ENCODE measurements at regions not wholly inside any gene's neighbourhood (a gene's known extent, or its start where the extent isn't known, plus 50 kb on each side); places are given as distances from the start of the nearest gene placed in this dataset.

DNA sequence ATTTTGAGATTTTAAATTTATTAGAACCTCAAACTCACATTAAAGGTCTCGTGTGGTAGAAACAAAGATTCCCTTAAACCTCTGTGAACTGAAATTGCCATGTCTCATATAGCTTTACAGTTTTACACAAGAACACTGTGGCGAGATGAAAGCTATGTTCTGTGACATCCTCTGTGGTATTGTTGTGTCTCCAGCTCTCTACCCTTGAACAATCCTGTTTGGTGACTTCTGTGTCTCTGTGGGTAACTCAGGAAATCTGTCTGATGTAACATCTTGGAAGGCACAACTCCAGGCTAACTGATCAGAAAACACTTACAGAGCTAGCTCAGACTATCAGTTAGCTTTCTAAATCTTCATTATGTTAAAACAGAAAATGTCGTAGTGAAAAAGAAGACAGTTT is 318.8 kb upstream of the GBE1 start:
- DNase-seq = no peak

DNA sequence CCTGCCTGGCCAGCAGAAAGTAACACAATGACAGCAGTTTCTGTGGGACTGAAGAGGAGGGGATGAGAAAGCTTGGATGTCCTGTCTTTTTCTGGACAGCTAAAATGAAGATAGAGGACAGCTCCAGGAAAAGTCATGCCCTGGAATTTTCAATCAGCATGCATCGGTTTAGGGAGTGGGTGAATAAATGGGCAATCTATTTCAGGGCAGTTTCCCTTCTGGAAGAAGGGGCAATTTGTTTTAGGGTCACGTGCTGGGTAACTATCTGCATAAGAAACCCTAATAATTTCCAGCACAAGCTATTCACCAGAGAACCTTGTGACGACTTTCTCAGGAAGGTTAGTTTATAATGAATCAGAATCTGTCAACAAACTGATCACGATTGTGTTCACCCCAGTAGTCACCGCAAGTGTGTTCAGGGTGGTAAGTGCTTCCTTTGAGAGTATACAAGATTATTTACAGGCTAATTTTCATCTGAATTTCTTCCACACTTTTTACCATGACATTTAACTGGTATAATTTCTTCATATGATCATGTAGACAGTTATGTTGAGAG is 318.0 kb upstream of the GBE1 start:
- no peak for DNase-seq

DNA sequence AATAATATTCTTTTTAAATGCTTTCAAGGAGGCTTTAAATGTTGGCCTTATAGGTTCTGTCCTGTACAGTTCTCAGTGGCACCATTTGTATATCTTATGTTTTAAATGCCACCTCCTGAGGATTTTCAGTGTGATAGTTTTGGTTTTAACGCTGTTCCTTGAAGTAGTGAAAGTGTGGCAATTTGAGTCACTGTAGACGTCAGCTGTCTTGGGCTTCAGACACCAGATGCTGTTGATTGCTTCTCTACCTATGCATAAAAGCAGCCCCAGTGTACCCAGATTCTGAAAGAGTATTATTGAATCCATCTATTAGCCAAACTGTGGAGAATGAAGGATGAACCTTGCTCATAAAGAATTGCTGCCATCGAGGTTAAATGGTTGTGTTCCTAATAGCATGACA is 316.8 kb upstream of the GBE1 start:
- no peak for DNase-seq

DNA sequence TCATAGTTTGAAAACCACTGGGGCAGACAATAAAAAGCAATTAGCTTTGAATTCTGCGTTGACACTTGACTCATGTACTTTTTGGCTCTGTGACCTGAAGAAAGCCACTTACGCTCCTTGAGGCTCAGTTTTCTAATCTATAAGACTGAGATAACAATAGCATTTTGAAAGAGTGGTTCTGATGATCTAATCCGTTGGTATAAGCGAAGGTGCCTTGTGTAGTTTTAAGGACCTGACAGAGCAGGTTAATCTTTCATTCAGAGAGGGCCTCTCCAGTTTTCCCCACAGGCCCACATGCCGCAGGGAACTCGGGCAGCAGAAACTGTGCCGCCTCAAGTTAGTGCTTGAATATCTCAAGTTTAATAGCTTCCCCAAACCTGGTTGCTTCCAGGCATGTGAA is 306.0 kb upstream of the GBE1 start:
- DNase-seq = no peak

DNA sequence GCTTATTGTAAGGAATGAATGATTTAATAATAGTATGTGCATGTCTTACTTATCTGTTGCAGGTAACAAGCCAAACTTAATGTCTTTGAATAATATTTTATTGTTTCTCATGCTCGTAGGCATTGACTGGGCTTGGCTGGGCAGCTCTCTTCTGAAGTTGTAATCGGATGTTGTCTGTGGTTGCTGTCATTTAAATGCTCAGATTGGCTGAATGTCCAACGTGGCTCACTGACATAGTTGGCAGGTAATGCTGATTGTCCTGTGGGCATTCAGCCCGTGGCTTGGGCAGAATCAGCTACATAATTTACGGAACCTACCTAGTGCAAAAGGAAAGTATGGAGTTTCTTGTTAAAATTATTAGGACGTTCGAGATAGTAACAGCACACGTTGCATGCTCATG is 297.4 kb upstream of the GBE1 start:
- DNase-seq = no peak

DNA sequence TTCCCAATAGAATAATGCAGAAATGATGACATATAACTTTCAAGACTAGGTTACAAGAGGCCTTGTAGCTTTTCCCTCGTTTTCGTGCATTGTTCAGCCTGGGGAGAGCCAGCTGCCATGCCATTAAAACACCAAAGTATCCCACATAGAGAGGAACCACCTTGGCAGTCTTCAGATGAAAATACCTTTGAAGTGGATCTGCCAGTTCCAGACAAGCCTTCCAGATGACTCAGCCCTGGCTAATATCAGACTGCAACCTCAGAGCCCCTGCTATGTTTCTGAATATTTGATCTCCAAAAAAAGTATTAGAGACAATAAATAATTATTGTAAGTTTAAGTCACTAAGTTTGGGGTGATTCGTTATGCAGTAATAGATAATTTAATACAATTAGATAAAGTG is 294.3 kb upstream of the GBE1 start:
- no peak for DNase-seq

DNA sequence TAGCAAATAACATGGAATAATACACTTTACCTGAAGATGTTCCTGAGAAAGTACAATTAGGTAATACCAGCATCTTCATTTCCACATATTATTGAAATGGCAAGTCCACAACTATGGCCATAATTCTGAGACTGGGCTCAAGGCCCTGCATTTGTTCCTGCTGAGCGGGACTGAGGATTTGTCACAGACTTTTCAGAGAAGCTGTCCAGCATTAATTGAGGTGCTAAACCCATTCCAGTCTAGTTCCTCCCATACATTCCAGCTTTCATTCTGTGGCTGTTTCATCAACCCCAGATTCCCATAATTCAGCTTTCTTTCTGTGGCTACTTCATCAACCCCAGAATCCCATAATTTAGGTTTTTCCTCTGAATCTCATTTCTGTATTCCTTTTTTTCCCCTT is 293.4 kb upstream of the GBE1 start:
- DNase-seq = no peak

DNA sequence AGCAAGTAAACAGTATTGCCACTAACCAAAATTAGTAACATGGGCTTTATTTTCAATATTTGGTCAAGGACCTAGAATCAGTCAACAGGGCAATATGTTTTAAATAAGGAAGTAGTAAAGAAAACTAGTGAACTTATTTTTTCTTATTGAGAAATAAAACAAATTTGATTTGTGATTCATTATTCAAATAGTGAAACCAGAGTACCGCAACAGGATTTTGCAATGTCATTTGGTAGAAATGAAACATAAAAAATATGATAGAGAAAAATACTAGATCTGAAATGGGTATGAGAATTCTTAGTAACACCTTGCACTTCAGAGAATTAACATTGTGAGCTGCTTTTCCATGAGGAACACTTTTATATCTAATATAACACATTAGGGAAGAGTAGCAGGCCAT is 291.8 kb upstream of the GBE1 start:
- no peak for DNase-seq

DNA sequence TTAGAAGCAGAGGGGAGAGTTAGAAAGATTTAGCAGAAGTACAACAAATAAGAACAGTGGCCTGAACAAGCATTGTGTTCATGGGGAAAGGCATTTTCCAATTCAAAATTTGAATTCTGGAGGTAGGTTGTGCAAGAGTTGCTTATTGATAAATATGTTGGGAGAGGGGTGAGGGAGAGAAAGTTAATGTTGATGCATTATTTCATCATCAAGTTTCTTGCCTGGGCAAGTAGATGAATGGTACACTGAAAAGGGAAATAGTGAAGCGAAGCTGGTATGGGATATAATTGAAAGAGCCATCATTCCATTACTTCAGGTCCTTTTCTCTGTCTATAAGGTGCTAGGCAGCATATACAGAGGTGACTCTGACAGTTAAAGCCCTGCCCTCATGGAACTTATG is 288.9 kb upstream of the GBE1 start:
- no peak for DNase-seq

DNA sequence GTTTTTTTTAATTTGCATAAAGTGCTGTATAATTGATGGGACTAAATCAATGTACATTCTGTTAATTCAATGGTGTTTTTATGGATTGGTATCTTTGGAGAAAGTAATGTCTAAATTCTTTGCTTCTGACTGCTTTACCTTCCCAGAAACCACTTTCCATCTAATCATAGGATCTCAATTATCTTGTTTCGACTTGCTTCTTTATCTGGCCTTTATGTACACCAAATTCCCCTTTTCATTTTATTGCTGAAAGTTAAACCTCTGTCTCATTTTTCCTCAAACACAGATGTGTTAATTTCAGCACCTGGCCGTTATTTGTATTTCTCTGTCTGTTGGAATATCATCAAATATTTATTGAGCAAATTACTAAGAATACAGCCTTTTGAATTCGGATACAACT is 287.3 kb upstream of the GBE1 start:
- no peak for DNase-seq

DNA sequence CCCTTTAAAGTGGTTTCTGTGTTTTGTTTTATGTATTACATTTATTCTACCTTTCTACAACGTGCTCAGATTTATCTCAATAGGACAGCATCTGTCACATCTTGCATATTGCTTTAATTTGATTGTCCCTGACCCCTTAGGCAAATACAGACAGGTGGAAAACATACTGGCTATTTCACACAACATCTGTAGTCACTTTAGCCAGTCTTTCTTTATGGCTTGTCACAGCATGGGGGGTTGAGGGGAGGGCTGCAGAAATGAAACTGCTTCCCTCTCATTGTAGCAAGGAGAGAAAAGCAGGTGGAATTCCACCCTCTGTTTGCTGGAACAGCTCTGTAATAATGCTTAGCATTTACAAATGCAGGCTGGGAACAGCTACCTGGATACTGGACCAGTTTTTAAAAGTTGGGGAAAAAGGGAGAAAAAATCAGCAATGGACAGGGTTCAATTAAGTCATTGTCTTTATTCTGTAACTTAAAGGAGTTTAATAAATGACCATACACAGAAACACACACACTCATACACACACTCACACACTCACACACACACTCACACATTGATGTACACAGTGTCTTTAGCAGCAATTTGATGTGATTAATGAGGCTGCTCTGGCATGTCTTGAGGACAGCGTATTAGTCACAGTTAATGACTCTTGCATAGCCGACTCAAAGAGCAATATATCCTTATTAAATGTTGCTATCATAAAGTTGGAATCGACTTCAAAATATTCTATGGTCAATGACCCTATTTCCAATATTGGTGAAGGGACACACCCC is 283.7 kb upstream of the GBE1 start:
- DNase-seq = no peak

DNA sequence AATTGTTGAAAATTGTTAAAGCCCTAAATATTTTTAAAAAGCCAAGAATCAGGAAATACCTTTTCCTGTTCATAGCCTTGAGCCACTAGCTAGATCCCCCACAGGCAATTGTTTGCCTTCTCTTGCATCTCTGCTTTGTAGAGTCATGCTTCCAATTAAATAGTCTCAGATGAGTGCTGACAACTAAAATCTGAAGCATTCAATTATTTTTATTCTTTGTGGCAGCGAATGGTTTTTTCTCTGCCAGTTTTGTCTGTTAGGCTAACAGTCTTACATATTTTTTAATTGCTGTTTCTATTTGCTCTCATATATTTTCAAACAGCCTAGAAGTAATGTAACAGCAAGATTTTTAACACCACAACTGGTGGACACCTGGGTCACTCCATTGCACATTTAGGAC is 277.1 kb upstream of the GBE1 start:
- no peak for DNase-seq

DNA sequence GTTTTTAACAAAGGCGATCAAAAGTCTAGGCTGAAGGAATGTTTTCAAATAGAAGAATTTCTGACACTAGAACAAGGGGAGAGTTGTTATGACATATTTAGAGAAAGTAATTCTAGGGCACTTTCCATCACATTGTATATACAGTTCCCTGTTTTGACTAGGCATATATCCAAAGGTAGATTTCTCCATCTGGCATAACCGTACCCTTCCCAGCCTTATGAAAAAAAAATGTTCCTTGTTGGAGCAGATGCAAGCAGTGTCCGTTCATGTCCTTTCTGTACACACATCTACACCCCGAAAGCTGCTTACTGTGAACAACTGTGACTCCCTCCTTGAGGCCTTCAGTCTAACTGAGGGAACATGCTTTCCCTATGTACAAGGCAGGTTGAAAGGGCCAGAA is 271.7 kb upstream of the GBE1 start:
- no peak for DNase-seq

DNA sequence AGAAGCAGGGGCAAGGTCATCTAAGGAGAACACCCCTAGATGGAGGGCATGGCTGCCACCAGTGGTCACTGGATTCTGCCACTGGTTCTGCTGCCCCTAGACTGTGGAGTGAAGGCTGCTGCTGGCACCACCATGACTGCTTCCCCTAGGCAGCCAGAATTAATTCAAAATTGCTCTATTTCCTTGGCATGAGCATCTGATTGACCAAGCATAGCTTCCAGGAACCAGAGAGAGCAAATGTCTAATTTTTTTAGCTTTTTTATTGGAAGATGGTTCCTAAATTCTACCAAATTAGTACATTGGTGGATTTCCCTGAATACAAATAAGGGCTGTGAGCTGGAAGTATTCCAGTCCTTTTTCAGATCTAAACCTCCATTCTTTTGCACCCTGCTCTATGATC is 270.2 kb upstream of the GBE1 start:
- DNase-seq = no peak

DNA sequence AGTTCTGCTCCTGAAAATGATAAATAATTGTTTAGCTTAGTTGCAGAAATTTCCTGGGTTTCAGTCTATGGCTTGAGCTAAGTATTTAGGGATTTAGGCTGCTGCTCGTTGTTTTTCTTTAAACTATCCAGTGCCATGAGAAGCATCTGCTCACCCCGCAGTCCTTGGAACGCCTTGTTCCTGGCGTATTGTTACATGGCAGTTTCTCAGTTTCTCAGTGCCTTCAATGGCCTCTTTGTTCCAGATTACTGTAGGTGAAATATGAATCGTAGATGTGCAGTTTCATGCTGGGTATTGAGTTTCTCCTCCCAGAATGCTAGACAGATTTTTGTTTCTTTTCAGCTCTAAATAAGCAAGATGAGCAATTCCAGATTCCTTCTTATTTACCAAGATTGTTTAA is 269.5 kb upstream of the GBE1 start:
- no peak for DNase-seq

DNA sequence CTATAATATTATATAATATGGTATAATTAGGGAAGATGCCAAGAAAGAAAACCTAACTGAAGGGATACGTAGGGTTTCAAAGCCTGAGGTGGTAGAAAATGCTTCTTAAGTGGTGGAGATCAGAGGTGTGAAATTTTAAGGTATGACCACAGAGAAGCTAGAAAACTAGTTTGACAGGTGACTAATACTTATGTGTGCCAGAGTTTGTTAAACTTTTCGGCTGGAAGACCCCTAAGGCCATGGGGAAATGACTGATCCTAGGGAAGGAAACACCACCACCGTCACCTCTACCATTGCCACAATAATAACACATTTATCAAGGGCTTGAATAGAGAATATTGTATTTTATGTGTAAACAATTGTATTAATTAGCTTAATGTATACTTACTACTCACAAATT is 261.4 kb upstream of the GBE1 start:
- no peak for DNase-seq

DNA sequence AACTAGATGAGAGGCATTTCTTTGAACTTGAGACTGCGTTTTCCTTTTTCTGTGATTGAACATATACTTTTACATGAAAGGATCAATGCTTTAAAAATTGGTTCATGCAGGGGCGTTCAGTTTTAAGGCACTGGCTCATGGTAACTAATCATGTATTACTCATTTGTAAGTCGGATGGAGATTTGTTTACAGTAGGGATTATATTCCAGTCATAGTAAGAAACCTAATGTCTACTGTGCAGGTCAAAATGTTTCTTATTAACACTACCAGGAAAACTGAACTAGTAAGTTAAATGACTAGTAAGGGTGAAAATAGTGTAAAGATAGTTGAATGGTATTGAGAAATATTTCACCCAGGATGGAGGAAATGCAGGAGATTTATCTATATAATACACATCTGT is 258.8 kb upstream of the GBE1 start:
- no peak for DNase-seq

DNA sequence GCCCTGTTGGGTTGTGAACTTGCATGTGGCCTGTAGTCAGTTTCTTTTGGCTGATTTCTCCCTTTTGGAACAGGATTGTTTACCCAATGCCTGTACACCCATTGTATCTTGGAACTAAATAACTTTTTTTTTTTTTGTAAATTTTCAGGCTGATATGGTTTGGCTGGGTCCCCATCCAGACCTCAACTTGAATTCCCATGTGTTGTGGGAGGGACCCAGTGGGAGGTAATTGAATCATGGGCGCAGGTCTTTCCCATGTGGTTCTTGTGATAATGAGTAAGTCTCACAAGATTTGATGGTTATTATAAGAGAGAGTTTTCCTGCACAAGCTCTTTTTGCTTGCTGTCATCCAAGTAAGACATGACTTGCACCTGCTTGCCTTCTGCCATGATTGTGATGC is 253.8 kb upstream of the GBE1 start:
- DNase-seq = no peak

DNA sequence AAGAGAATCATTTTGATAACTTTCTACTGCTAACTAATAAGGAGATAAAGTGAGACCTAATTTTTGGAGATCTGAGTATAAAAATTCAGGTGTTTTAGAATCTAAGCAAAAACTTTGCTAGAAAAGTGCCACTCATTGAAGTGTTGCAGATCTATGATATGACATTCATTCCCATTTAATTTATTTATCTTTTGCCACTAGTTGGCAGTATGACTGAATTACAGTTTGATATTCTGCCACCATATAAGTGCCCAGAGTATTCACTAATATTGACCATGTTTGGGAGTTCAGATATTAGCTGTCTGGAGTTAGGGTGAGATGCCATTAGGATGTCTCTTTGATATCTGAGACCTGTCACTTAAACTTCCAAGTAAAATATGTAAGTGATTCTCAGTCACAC is 251.3 kb upstream of the GBE1 start:
- DNase-seq = no peak

DNA sequence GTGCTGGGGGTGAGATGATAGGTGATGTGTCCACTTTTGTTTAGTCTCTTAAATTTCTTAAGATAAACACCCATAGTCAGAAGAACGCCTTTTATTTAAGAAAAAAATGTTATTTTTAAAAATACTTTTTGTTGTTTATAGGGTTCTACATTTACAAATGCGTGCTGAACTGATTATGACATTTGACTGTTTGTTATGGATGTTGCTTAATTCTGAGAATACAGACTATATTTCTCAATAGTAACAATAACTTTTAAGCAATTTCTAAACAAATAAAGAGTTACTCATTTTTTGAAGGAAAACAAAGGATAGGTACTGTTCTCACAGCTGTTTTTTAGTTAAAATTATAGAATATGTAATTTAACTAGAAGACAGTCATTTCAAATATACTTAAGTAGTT is 249.9 kb upstream of the GBE1 start:
- no peak for DNase-seq

DNA sequence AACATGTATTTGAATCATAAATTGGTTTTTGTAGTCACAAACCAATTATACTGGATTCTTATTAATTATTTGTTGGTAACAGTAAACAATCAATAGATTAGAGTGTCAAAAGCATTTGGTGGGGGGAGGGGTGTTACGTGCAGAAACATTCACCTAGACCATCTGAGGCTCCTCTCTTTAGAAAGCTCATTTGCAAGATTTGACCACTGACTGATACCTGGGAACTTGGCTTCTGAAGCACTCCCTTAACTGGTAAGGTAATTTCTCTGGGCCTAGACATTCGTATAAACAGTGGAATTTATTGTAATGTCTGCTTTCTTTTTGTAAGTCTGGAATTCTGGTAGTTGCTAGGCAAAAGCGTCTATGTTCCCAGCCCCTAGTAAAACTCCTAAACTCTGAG is 243.8 kb upstream of the GBE1 start:
- DNase-seq = no peak

DNA sequence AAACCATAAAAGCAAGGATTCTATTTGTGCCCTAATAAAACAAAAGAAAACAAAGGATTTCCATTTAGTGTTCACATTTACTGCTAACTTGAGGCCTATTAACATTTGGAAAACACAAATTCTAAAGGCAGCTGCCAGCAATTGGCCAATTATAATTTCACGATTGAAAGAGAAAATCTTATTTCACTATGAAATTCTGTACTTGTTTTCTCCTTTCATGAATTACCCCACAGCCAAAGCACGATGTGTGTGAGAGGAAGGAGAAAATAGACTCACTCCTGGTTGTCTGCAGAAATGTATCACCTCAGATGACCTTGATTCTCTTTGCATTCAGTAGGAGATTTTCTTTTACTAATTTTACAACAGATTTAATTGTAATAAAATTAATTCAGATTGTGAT is 242.8 kb upstream of the GBE1 start:
- DNase-seq = no peak

DNA sequence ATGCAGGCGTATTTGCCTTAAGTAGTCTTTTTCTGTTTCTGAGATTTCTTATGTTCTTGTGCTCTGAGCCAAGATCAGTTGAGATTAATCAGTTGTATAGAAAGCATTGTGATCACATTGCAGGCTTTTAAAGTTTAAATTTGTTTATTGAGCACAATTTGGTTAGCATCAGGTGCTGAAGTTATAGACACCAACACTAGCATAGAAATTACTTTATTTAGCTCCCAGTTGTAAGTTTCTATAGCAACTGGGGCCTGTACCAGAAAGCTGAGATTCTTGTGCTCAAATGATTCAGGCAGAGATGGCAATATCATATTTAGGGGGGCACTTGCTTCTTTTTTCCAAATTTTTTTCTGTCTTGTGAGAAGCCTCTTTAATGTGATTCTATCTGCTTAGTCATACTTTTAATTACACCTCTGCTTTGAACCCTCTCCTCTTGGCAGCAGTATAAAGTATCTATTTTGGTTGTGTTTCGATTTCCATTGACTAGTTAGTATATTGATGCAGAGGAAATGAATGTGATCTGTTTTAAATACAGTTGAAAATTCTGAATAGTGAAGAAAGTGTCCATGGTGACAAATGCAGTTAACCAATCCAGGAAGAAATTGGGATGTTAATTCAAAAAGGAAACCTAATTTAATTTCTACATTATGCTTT is 241.7 kb upstream of the GBE1 start:
- no peak for DNase-seq

DNA sequence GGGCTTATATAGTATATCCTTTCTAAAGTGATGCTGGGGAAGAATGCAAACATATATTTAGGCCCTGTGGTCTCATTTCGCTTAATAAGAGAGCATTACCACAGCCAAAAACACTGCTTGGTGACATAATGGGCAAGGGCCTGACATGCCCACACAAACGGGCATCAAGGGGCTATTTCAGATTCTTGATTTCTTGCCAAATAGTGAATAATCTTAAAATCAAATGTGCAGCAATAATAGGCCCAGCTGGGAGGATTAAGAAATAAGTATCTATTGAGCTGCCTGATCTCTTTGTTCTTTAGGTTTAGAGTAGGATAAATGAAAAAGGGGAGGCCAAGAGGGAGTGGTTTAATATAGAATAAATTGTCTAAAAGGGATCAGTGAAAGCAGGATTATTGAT is 241.0 kb upstream of the GBE1 start:
- no peak for DNase-seq
